ENCODE measurements at regions not wholly inside any gene's neighbourhood (a gene's known extent, or its start where the extent isn't known, plus 50 kb on each side); places are given as distances from the start of the nearest gene placed in this dataset.
A peak's percentile ranks its signal among the peaks of the same experiment; 100 is the strongest.
"Not testable (repeated sequence)": the region's sequence is repeated elsewhere in the genome, so short reads cannot be mapped to it uniquely, and the experiment has no call there.

GRCh38 chr6:109252261-109253041 lies 129.8 kb downstream of the CD164 start:
- no peak for DNase-seq

- no peak for DNase-seq
Observed at GRCh38 chr6:109251839-109252238, 130.4 kb downstream of the CD164 start.

- DNase-seq, result not testable (repeated sequence)
Observed at GRCh38 chr6:109250544-109251156, 131.6 kb downstream of the CD164 start.

GRCh38 chr6:109243863-109244825 lies 138.1 kb downstream of the CD164 start:
- DNase-seq, result no peak

- DNase-seq, result no peak
Observed at GRCh38 chr6:109242925-109243324, 139.3 kb downstream of the CD164 start.

DNA sequence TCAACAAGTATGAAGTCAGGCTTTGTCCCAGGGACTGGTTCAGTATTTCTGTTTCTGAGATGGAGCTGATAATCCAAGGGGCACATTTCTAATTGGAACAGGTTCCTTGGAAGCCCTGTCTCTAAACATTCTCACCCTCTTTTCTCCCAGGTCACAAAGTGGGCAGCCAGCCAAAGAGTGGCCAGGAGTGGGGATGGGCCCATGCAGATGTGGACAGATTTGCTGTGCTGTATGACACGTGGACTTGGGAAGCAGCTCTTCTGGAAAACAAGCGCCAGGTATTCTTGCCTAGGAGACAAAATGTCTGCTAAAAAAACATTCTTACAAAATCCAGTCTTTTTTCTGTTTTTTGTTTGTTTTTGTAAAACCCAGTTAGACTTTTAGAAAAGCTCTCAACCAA lies 140.2 kb downstream of the CD164 start:
- DNase-seq, result no peak

DNA sequence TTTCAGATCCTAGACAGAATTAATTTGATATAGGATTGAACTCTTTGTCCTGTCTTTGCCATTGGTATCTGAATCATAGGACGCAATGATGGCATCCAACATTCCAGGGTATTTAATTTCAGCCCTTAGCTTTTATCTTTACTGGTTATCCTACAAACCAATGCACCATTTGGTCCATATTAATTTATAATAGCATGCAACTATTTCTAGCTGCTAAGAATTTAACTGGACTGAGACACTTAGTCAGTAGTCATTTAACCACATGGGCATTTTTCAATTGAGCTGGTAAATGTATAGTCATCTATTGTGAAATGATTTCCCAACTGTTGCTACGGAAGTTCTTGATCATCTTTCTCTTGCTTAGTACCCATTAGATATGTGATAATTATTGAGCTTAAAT lies 141.1 kb downstream of the CD164 start:
- no peak for DNase-seq

DNA sequence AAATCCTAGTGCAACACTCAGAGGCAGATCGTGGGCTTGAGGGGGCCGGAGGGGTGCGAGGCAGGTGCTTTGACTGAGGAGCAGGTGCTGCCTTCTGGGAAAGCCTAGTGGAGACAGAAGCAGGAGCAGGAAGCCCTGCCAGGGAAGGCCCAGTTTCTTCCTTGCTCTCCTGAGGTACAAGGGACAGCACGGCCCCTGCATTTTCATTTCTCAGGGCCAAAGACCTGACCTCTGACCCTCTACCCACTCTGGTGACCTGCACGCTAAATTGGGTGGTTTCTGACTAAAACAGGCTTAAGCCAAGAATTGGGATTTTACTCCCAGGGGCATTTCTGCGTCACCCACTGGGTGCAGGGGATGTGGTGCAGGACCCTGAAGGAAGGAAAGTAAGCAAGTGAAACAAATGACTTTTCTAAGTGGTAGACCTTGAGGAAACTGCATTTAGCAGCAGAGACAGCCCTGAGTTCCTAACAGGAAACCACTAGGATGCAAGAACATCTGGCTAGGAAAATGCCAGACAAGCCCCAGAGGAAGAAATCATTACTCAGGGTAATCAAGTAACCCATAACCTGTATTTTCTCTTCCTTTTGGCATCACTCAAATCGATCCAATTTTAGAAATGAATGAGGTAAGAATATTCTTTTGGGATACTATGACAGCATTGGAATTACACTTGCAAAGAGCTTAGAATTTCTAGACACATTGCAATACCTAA lies 141.7 kb downstream of the CD164 start:
- DNase-seq, result no peak

GRCh38 chr6:109239651-109240321 lies 142.5 kb downstream of the CD164 start:
- peak in 1 of 2 donors; percentile 21 for DNase-seq

DNA sequence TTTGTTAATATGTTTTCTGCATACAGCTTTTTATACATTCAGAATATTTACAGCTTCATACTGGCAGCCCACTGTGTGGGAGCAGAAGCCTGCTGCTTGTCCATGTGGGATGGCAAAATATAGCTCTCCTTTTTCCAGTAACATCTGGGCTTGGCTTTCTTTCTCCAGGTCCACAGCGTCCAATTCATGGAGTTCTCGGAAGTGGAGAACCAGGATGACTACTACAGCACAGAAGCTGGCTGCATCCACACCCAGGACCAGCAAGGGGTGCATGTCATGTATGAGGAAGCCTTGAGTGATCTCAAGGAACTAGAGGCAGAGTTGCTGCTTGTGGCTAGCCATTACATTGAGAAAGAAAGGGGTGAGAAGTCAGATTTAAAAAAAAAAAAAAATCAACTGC lies 143.1 kb downstream of the CD164 start:
- DNase-seq, result no peak

DNA sequence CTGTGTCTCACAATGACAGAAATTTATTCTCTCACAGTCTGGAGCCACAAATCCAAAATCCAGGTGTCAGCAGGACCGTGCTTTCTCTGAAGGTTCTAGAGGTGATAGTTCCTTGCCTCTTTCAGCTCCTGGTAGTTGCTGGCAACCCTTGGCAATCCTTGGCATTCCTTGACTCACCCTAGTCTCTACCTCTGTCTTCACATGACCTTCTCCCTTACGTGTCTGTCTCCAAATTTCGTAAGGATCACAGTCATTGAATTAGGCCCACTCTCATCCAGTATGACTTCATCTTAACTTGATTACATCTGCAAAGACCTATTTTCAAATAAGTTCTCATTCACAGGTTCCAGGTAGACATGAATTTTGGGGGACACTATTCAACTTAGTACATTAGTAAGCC lies 143.1 kb downstream of the CEP57L1 start:
- DNase-seq, result no peak

DNA sequence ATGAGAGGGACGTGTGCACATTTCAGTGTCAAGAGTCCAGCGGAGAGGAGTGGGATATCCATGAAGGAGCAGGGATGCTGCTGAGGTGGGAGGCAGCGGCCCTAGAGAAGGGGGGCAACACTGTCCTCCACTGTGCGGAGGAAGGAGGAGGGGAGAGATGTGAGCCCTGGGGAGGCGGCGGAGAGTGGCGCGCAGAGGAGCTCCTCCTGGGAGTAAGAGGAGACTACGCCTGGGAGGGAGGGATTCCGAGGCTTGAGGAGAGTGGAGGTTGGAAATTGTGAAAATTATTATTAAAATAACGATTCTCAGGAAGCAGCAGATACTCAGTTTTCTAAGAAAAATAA lies 142.7 kb downstream of the CEP57L1 start:
- no peak for DNase-seq

DNA sequence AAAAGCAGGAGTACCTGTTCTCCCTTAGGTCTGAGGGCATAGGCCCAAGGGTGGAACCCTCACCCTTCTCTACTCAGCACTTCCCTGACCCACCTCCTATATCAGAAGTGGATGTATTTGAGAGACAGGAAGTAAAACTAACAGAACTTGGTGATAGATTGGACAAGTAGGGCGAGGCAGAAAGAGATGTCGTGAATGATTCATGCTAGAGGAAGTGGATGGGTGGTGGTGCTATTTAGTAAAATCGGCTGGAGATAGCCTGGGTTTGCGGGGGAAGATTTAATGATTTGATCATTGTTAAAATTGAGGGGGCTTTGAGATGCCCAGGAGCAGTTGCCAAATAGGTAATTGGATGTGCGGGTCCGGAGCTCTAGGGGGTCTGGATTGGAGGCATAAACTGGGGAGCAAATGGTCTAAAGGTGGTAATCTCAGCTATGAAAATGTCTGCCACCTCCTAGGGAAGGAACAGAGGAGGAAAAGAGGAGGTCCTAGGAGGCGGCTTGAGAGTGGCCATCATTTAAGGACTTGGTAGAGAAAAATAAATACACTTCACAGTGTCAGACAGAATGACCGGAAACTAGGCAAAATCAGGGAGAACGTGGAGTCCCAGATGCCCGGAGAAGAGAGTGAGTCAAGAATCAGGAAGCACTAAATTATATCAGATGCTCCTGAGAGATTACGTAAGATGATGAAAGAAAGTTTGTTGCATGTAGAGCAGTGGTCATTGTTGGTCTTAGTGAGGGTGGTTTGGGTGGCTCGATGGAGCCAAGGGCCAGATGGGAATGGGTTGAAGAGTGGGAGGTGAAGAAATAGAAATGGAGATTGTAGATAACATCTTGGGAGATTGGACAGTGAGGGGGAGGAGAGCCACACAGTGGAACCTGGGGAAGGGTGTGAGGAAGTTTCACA lies 142.0 kb downstream of the CEP57L1 start:
- DNase-seq, result no peak

DNA sequence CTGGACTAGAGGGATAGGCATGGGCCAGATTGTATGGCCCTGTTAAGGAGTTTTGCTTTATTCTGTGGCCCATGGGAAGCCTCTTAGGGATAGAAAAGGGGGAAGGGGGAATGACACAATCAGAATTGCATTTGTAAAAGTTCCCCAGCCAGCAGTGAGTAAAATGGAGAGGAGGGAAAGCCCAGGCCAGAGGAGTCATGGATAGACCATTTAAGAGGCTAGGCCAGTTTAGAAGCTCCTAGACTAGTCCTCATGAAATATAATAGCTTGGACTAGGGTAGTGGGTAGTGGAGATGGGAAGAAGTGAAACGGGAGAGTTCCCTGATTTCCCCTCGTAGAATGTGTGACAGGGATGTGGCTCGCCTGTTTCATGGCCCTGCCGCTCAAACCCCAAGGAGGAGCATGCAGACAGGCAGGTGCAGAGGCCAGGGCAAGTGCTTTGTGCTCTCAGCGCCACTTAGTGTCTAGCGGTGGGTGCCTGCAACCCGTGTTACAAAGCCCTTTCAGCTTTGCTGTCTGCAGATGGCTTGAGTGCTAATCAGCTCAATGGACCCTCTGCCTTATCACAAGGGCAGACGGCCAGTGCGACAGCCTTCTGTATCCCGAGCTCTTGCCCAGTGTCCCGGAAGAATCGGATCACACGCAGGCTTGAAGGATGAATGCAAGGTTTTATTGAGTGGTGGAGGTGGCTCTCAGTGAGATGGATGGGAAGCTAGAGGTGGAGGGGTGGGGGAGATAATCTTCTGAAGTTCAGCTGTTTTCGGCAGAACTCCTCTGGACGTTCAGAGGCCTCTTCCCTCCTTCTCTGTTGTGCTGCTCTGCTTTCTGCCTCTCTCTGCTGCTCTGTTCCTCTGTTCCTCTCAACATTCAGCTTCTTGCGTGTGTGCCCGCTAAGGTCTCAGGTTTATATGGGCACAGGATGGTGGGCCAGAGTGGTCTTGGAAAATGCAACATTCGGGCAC lies 141.1 kb downstream of the CEP57L1 start:
- DNase-seq, result peak in 1 of 2 donors; percentile 15

GRCh38 chr6:109235481-109236038 lies 140.3 kb downstream of the CEP57L1 start:
- no peak for DNase-seq

DNA sequence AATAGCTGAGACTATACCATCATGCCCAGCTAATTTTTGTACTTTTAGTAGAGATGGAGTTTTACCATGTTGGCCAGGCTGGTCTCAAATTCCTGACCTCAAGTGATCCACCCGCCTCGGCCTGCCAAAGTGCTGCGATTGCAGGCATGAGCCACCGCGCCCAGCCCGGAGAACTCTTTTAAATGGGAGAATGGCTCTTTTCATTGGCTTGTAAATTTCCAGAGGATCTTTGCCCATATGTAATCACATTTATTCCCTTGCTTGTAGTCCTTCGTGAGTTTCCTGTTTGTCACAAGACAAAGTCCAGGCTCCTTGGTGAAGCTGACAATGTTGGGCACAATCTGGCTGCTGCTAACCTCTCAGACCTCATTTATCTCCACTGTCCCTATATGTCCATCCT lies 135.1 kb downstream of the CEP57L1 start:
- DNase-seq, result no peak

DNA sequence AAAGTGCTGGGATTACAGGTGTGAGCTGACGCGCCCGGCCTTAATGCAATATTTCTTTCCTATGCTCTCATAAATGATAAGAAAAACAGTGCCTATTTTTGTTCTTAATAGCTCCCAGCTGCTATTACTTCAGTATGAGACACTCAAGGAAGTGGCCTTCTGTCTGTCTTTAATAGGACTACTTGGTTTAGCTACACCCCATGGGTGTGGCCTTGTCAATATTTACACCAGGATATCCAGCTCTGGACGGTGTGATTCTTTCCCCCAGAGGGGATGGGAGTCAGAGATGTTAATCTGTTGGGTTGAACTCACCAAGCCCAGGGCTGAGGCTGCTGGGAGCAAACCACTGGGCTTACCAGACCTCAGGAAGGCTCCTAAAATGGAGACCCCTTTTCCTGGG lies 134.2 kb downstream of the CEP57L1 start:
- DNase-seq, result no peak

GRCh38 chr6:109227646-109228045 lies 132.3 kb downstream of the CEP57L1 start:
- no peak for DNase-seq

DNA sequence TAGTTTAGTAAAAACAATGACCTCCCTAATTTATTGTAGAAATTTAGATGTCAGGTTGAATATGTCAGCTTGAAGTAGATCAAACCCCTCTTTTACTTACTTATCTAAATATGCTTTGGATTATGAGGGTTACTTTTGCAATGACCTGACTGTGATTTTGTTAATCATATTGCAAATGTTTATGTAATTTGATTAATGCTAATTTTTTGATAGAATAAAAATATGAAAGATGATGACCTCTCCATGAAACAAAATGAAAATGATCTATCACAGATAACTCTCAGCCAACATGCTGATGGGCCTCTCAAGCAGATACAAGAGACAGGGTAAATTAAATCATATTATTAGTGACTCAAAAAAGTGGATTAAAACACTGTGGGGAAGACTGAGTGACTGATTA lies 131.0 kb downstream of the CEP57L1 start:
- no peak for DNase-seq

- DNase-seq, result no peak
Observed at GRCh38 chr6:109225946-109226345, 130.6 kb downstream of the CEP57L1 start.
